Esophagus muscularis mucosa (tissue), 4 donors: ENCODE measurements at regions not wholly inside any gene's neighbourhood (a gene's known extent, or its start where the extent isn't known, plus 50 kb on each side); places are given as distances from the start of the nearest gene placed in this dataset.

Experiments used
- DNase-seq: peaks from one replicate; pipeline ENCODE4 v3.0.0-alpha.2; 2017; ENCODE audit errors: extremely low spot score
- H3K27ac ChIP-seq, 4 donors: fragments of 200-600 bp; sonication (generic); replicated peaks in 1 of 4; 1 replicate in 3 of 4; 2 replicates in 1 of 4; pipeline ENCODE4 v1.5.1; 2016 to 2019; ENCODE audit warnings: mild to moderate bottlenecking in 1 of 4
- H3K27me3 ChIP-seq, 4 donors: fragments of 200-600 bp; sonication (generic); one replicate each; pipeline versions ENCODE4 v1.5.1 to v1.6.0; 2016 to 2019
- H3K36me3 ChIP-seq, 4 donors: fragments of 200-600 bp; sonication (generic); one replicate each; pipeline ENCODE4 v1.5.1; 2016 to 2019
- H3K4me1 ChIP-seq, 4 donors: fragments of 200-600 bp; sonication (generic); one replicate each; pipeline ENCODE4 v1.5.1; 2016 to 2019
- H3K4me3 ChIP-seq, 4 donors: fragments of 200-600 bp; sonication (generic); 1 replicate in 2 of 4; 2 replicates in 2 of 4; pipeline ENCODE4 v1.5.1; 2016 to 2019; ENCODE audit warnings: mild to moderate bottlenecking in 4 of 4, moderate library complexity in 1 of 4
- H3K9me3 ChIP-seq, 4 donors: fragments of 200-600 bp; sonication (generic); 1 replicate in 3 of 4; 2 replicates in 1 of 4; pipeline ENCODE4 v1.5.1; 2016 to 2019
- CTCF ChIP-seq, 3 experiments: fragments of 200-600 bp in 2 of 3; fragments of 450-650 bp in 1 of 3; sonication (generic) in 2 of 3; IDR thresholded peaks; one replicate each; pipeline ENCODE4 v1.5.1; 2017 to 2019; ENCODE audit warnings: antibody characterized with exemption in 3 of 3, mild to moderate bottlenecking in 2 of 3, moderate library complexity in 1 of 3
- EP300 ChIP-seq: sonication (generic); formaldehyde crosslinking; IDR thresholded peaks from one replicate; pipeline ENCODE4 v1.6.1; 2017; ENCODE audit warnings: antibody characterized with exemption
- POLR2A ChIP-seq: fragments of 450-650 bp; IDR thresholded peaks from one replicate; pipeline ENCODE4 v1.6.1; 2017; ENCODE audit warnings: antibody characterized with exemption, moderate library complexity, mild to moderate bottlenecking, low read depth
- POLR2AphosphoS5 ChIP-seq, 2 donors: sonication (generic); formaldehyde crosslinking; IDR thresholded peaks; one replicate each; pipeline ENCODE4 v1.6.1; 2017; ENCODE audit warnings: antibody characterized with exemption in 2 of 2
- WGBS: methylation state at CpG from one replicate; pipeline ENCODE4 v1.1.5; 2018; 5-methylcytosine and 5-hydroxymethylcytosine counted together
- intact Hi-C: fragments of 100-400 bp; cut with DNase I; formaldehyde crosslinking; loops from one replicate; pipeline ENCODE4 v1.15.1; 2023

- WGBS, result 37% methylated on average over 2 of the region's 2 CpGs
- H3K9me3 ChIP-seq, result no peaks in the 10 kb centered on the region
- no peak for DNase-seq
- no peak overlapping the region for H3K4me3 ChIP-seq
- H3K4me1 ChIP-seq, result peaks cover 0 to 44% (median 31%) of the 10 kb centered on the region in 4 donors
- H3K27me3 ChIP-seq, result no peaks in the 10 kb centered on the region
- TF ChIP-seq POLR2AphosphoS5 (IDR thresholded peaks at IDR 0.05), result peak in 1 of 2 donors; percentile 20
- no peak for TF ChIP-seq CTCF (IDR thresholded peaks at IDR 0.05)
- H3K36me3 ChIP-seq, result no peaks in the 10 kb centered on the region
- H3K27ac ChIP-seq, result peak overlapping the region; percentile 7 to 50 (median 33)
- intact Hi-C loops, result no loop called here
Observed at GRCh38 chr12:58584880-58585279, 335.4 kb downstream of the LRIG3 start.

GRCh38 chr12:58586762-58587161 is 333.5 kb downstream of the LRIG3 start:
- Histone ChIP-seq H3K4me1 (peaks cover 0 to 59% (median 45%) of the 10 kb centered on the region in 4 donors), H3K36me3 (no peaks in the 10 kb centered on the region), H3K27ac (no peak overlapping the region), H3K9me3 (no peaks in the 10 kb centered on the region), H3K4me3 (no peak overlapping the region), H3K27me3 (no peaks in the 10 kb centered on the region)
- no peak for DNase-seq
- 71% methylated on average over 3 of the region's 3 CpGs for WGBS
- TF ChIP-seq POLR2AphosphoS5 (IDR thresholded peaks at IDR 0.05), result no peak
- no peak for TF ChIP-seq EP300
- intact Hi-C loops, result no loop called here

GRCh38 chr12:58588770-58589169 is 331.5 kb downstream of the LRIG3 start:
- no peak overlapping the region for H3K4me3 ChIP-seq
- TF ChIP-seq CTCF (IDR thresholded peaks at IDR 0.05) (no peak), EP300 (no peak), POLR2AphosphoS5 (IDR thresholded peaks at IDR 0.05) (no peak), POLR2A (no peak)
- no peaks in the 10 kb centered on the region for H3K9me3 ChIP-seq
- no peaks in the 10 kb centered on the region for H3K36me3 ChIP-seq
- peaks cover 0 to 70% (median 59%) of the 10 kb centered on the region in 4 donors for H3K4me1 ChIP-seq
- H3K27me3 ChIP-seq, result no peaks in the 10 kb centered on the region
- 80% methylated on average over 3 of the region's 3 CpGs for WGBS
- H3K27ac ChIP-seq, result no peak overlapping the region
- no peak for DNase-seq
- intact Hi-C loops, result no loop called here

- DNase-seq, result no peak
- WGBS, result 36% methylated on average over 4 of the region's 4 CpGs
- TF ChIP-seq POLR2AphosphoS5 (IDR thresholded peaks at IDR 0.05), result peak; percentile 79 to 82
- no peak for TF ChIP-seq POLR2A
- peak; percentile 91 for TF ChIP-seq EP300
- Histone ChIP-seq H3K36me3 (no peaks in the 10 kb centered on the region), H3K9me3 (no peaks in the 10 kb centered on the region), H3K27ac (peak overlapping the region; percentile 74 to 87 (median 83)), H3K27me3 (no peaks in the 10 kb centered on the region), H3K4me3 (no peak overlapping the region), H3K4me1 (peaks cover 0 to 59% (median 47%) of the 10 kb centered on the region in 4 donors)
- intact Hi-C loops, result loop anchor here (5.0 kb wide), 1 partner anchor 55 kb away; no protein-coding TSS in a partner anchor
Observed at GRCh38 chr12:58592475-58593207, 327.7 kb downstream of the LRIG3 start.

GRCh38 chr12:58593557-58594304 is 326.6 kb downstream of the LRIG3 start:
- no peaks in the 10 kb centered on the region for H3K9me3 ChIP-seq
- no peak overlapping the region for H3K4me3 ChIP-seq
- intact Hi-C loops, result loop anchor here (5.0 kb wide), 1 partner anchor 56 kb away; no protein-coding TSS in a partner anchor
- no peaks in the 10 kb centered on the region for H3K36me3 ChIP-seq
- TF ChIP-seq EP300 (no peak), POLR2AphosphoS5 (IDR thresholded peaks at IDR 0.05) (no peak), CTCF (IDR thresholded peaks at IDR 0.05) (no peak), POLR2A (no peak)
- H3K27ac ChIP-seq, result peak overlapping the region; percentile 74 to 87 (median 83)
- no peak for DNase-seq
- H3K27me3 ChIP-seq, result no peaks in the 10 kb centered on the region
- 76% methylated on average over 6 of the region's 6 CpGs for WGBS
- peaks cover 0 to 50% (median 42%) of the 10 kb centered on the region in 4 donors for H3K4me1 ChIP-seq
